Bone marrow (tissue), 2 donors: ENCODE measurements at regions not wholly inside any gene's neighbourhood (a gene's known extent, or its start where the extent isn't known, plus 50 kb on each side); places are given as distances from the start of the nearest gene placed in this dataset.

Experiments
- DNase-seq, 2 donors: peaks; one replicate each; lab custom pipeline; 2025; lab: John Stamatoyannopoulos, UW

DNA sequence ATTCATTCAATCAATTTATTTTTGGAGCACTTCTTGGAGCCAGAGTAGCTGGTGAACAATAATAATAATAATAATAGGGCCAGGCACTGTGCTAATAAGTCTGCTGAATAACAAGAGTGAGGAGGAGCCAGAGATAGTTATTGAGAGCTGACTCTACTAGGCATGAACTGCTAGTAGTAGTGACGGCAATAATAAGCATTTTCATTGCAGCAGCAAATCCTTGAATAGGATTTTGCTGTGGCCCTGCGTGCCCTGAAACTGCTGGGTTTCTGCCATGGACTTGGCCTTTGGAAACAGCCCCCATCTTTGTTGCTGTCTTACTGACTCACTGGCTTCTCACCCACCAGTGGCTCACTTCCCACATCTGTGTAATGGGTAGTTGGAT, 545.9 kb downstream of the MIAT start:
- no peak for DNase-seq

DNA sequence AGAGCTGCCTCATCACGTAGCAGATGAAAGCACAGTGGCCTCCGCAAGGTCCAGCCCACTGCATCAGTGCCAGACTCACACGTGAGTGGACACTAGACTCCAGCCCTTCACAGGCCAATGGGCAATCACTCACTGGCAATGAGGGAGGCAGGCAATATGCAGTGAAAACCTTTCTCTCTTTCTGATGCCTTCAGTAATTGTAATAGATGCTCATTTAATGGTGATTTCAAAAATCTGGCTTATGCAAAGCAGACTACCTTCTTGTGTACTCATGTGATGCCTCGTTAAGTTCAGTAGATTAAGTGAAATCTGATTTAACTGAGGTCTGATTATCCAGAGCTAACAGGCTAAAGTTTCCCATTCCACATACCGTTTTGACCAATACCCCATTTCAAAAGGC, 546.9 kb downstream of the MIAT start:
- no peak for DNase-seq

- no peak for DNase-seq
Observed at GRCh38 chr22:27204817-27205216, 547.4 kb downstream of the MIAT start.

GRCh38 chr22:27205492-27206373, 548.3 kb downstream of the MIAT start:
- DNase-seq: no peak

- DNase-seq: no peak
Observed at GRCh38 chr22:27206374-27207133, 549.2 kb downstream of the MIAT start.

DNA sequence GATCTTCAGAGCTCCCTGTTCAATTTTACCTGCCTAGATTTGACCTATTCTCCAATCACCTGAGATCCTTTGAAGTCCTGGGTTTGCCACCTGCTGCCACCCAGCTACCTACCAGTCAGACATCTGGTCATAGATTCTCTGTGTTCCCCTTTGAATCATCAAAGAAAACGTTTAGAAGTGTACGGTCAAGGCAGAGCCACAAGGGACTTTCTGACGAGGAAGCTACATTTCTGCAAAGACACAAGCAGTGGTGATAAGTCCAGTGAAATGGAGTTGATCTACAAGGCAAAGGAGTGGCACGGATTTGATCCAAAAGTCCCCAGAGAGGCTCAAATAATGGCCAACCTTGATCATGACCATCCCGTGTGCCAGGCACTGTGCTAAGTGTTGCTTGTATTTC, 549.9 kb downstream of the MIAT start:
- no peak for DNase-seq

GRCh38 chr22:27207907-27208306, 550.5 kb downstream of the MIAT start:
- no peak for DNase-seq

GRCh38 chr22:27210111-27210730, 552.8 kb downstream of the MIAT start:
- no peak for DNase-seq

GRCh38 chr22:27212102-27212501, 554.7 kb downstream of the MIAT start:
- no peak for DNase-seq

DNA sequence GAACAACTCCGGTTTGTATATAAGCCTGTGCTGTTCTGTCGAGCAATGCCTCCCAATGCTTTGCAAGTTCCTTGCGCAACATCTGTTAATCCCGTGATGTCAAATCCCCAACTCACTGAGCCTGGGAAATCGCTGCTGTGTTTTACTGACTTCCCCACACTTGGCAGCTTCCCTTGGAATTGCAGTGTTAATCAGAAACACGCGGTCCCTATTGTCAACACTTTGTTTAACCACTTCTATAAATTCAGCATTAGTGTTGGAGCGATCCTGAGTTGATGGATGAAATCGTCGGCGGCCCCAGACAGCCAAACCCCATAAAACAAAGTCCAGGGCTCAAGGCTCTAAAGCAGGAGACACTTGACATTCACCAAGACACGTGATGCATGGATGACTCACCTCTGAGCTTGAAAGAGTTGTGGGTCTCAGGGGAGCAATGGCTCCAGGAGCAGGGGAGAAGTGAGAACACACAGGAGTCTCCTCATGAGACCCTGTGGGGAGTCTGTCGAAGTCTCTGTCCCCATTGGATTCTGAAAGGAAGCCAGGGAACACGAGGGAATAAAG, 555.3 kb downstream of the MIAT start:
- no peak for DNase-seq

- DNase-seq: no peak
Observed at GRCh38 chr22:27213294-27213693, 555.9 kb downstream of the MIAT start.

GRCh38 chr22:27213766-27214581, 556.6 kb downstream of the MIAT start:
- no peak for DNase-seq

GRCh38 chr22:27214691-27215090, 557.3 kb downstream of the MIAT start:
- DNase-seq: no peak

- DNase-seq: no peak
Observed at GRCh38 chr22:27215871-27216270, 558.5 kb downstream of the MIAT start.

DNA sequence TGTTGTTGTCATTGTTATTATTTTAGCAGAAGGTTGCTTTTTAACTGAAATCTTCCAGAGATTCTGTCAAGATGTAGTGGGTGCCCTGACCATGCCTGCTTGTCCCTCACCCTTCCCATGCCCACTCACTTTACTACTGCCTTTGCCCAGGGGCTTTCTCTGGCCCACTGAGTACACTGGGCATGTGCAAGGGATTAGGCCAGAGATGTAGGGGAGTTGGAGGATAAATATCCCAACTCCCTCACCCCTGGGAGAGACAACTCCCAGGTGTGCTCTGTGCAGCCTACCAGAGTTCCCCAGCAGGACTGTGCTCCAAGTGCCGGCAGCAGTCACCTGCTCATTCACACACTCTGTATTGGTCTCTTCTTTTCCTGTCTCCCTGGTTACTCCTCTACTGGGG, 559.1 kb downstream of the MIAT start:
- DNase-seq: no peak

DNA sequence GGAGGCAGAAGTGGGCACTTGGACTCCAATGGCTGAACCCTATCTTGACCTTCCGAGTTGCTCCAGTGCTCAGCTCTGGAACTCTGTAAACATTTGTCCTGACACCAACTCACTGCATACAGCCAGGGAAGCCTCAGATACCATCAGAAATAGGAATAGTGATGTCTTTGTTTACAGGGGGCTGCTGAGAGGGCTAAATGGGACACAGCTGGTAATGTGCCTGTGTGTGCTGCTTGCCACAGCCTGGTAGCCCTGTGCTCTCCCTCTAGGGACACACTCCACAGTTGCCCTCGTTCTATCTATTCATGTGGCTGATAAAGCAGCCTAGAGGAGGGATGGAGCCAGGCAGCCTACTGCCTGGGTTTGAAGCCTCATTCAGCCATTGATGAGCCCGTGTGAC, 559.8 kb downstream of the MIAT start:
- no peak for DNase-seq

GRCh38 chr22:27218012-27218920, 560.9 kb downstream of the MIAT start:
- no peak for DNase-seq

DNA sequence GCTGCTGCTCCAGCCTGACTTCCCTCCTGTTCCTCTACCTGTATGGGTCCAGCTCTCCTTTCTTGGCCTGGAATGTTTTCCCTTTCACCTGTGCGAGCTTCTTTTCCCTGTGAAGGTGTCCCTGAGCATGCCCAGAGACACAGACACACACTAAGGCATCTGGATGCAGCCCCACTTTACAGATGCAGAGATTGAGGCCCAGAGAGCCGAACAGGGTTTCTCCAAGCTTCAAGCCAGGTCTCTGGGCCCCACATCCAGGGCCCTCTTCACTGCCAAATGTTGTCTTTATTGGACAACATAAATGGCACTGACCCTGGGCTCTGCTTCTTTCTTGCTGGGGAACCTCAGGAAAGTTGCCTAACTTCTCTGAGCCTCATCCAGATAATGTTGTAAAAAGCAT, 561.6 kb downstream of the MIAT start:
- no peak for DNase-seq

GRCh38 chr22:27220339-27220738, 563.0 kb downstream of the MIAT start:
- no peak for DNase-seq

- DNase-seq: no peak
Observed at GRCh38 chr22:27222178-27222577, 564.8 kb downstream of the MIAT start.
